WI38 (cell line): ENCODE measurements at regions not wholly inside any gene's neighbourhood (a gene's known extent, or its start where the extent isn't known, plus 50 kb on each side); places are given as distances from the start of the nearest gene placed in this dataset.

Experiments used
- H3K4me3 ChIP-seq: 2 replicates; pipeline ENCODE4 v1.5.1; 2011; ENCODE audit warnings: low read depth, mild to moderate bottlenecking, control low read depth, low read length
- TF ChIP-seq, protein P1 (sequence below): IDR thresholded peaks from 2 replicates; pipeline ENCODE4 v1.5.1; 2012; ENCODE audit warnings: low read depth, mild to moderate bottlenecking, control low read depth, low read length

DNA sequence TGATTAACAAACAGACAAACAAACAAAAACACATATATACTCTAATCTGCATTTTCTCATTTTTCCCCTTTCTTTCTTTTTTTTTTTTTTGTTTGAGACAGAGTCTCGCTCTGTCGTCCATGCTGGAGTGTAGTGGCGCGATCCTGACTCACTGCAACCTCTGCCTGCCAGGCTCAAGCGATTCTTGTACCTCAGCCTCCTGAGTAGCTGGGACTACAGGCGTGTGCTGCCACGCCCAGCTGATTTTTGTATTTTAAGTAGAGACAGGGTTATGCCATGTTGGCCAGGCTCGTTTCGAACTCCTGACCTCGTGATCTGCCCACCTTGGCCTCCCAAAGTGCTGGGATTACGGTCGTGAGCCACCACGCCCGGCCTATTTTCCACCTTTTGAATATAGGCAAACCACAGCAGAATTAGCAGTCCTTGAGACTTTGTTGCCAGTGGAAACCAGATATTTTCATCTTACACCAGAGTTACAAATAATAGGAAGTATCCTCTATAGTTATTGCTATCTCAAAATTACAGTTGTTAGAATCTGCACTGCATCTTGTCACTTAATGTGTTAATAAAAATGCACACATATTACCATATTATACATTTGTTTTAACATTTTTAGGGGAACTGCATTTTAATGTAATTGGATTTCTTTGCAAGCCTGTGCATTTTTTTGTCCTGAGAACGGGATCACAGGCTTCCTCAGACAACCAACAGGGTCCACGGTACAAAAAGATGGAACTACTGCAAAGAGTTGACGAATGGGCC lies 208.2 kb upstream of the ZNF217 start:
- no peak overlapping the region for H3K4me3 ChIP-seq
- TF ChIP-seq, protein P1, sequence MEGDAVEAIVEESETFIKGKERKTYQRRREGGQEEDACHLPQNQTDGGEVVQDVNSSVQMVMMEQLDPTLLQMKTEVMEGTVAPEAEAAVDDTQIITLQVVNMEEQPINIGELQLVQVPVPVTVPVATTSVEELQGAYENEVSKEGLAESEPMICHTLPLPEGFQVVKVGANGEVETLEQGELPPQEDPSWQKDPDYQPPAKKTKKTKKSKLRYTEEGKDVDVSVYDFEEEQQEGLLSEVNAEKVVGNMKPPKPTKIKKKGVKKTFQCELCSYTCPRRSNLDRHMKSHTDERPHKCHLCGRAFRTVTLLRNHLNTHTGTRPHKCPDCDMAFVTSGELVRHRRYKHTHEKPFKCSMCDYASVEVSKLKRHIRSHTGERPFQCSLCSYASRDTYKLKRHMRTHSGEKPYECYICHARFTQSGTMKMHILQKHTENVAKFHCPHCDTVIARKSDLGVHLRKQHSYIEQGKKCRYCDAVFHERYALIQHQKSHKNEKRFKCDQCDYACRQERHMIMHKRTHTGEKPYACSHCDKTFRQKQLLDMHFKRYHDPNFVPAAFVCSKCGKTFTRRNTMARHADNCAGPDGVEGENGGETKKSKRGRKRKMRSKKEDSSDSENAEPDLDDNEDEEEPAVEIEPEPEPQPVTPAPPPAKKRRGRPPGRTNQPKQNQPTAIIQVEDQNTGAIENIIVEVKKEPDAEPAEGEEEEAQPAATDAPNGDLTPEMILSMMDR: no peak

GRCh38 chr20:53800883-53801604 lies 207.4 kb upstream of the ZNF217 start:
- TF ChIP-seq, protein P1: no peak
- no peak overlapping the region for H3K4me3 ChIP-seq

GRCh38 chr20:53800418-53800817 lies 206.8 kb upstream of the ZNF217 start:
- TF ChIP-seq, protein P1: no peak

GRCh38 chr20:53797085-53797484 lies 203.4 kb upstream of the ZNF217 start:
- no peak overlapping the region for H3K4me3 ChIP-seq
- TF ChIP-seq, protein P1: no peak

More at GRCh38 chr20:53800418-53800817, 206.8 kb upstream of the ZNF217 start:
- no peak overlapping the region for H3K4me3 ChIP-seq

DNA sequence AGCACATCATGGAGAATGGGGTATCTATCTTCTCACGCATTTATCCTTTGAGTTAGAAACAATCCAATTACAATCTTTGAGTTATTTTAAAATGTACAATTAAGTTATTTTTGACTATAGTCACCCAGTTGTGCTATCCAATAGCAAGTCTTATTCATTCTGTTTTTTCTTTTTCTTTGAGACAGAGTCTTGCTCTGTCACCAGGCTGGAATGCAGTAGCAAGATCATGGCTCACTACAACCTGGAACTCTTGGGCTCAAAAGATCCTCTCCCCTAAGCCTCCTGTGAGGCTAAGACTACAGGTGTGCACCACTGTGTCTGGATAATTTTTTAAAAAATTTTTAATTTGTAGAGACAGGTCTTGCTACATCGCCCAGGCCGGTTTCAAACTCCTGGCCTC lies 201.5 kb upstream of the ZNF217 start:
- TF ChIP-seq, protein P1: no peak

GRCh38 chr20:53794529-53795115 lies 201.0 kb upstream of the ZNF217 start:
- TF ChIP-seq, protein P1: no peak
- no peak overlapping the region for H3K4me3 ChIP-seq

More for the DNA sequence above, 201.5 kb upstream of the ZNF217 start:
- no peak overlapping the region for H3K4me3 ChIP-seq
